ENCODE measurements at regions not wholly inside any gene's neighbourhood (a gene's known extent, or its start where the extent isn't known, plus 50 kb on each side); places are given as distances from the start of the nearest gene placed in this dataset.

- intact Hi-C loops (cut with micrococcal nuclease) = no loop called here
- 80% methylated on average over 4 of the region's 4 CpGs for WGBS (ENCODE audit: insufficient coverage)
- ChIA-PET CTCF (no interaction called here), POLR2A (no interaction called here)
- H4K20me1 ChIP-seq (ENCODE audit: control insufficient read depth, insufficient read depth, low read length, poor library complexity, severe bottlenecking) = no peaks in the 10 kb centered on the region
- no peak overlapping the region for H3K27ac ChIP-seq (ENCODE audit: low read length in 2 of 2)
- Mint-ChIP-seq H3K4me3 (no peak overlapping the region), H3K9me3 (ENCODE audit: insufficient read depth) (peaks cover 4% of the 10 kb centered on the region), H3K27ac (no peak overlapping the region), H3K27me3 (peaks cover 5% of the 10 kb centered on the region), H3K4me1 (no peaks in the 10 kb centered on the region)
- H3K36me3 ChIP-seq (replicated peaks in 1 of 2; ENCODE audit: control extremely low read depth in 1 of 2, control insufficient read depth in 1 of 2, extremely low read depth in 1 of 2, insufficient read depth in 2 of 2, low read length in 1 of 2) = no peaks in the 10 kb centered on the region
- no peak for DNase-seq
- TF ChIP-seq CTCF (IDR thresholded peaks at IDR 0.05) = no peak
- no peak for TF ChIP-seq EZH2 (IDR thresholded peaks at IDR 0.05; ENCODE audit: borderline replicate concordance, insufficient read depth, low read depth, low read length, poor library complexity, severe bottlenecking)
- H3K4me1 ChIP-seq (ENCODE audit: control insufficient read depth in 2 of 2, insufficient read depth in 2 of 2, low read length in 2 of 2) = no peaks in the 10 kb centered on the region
- no peaks in the 10 kb centered on the region for H3K9me3 ChIP-seq (ENCODE audit: control extremely low read depth in 1 of 3, control insufficient read depth in 2 of 3, insufficient read depth in 1 of 3, low read length in 2 of 3)
- no peaks in the 10 kb centered on the region for H3K27me3 ChIP-seq (replicated peaks in 1 of 4; ENCODE audit: control extremely low read depth in 1 of 4, control insufficient read depth in 3 of 4, insufficient read depth in 4 of 4, low read length in 3 of 4)
- no peak for ATAC-seq (ENCODE audit: low read depth)
- H2AFZ ChIP-seq (ENCODE audit: insufficient read depth, low read depth, low read length, poor library complexity, severe bottlenecking) = no peak overlapping the region
- H3K9ac ChIP-seq (ENCODE audit: low read length) = no peak overlapping the region
- H3K79me2 ChIP-seq (ENCODE audit: control insufficient read depth, insufficient read depth, low read length) = no peaks in the 10 kb centered on the region
- H3K4me3 ChIP-seq (ENCODE audit: control extremely low read depth in 1 of 5, extremely low read depth in 1 of 5, insufficient read depth in 1 of 5, low read depth in 2 of 5, low read length in 4 of 5) = no peak overlapping the region
- no peak overlapping the region for H3K4me2 ChIP-seq (replicated peaks; ENCODE audit: low read depth, low read length, poor library complexity, severe bottlenecking)
Measured at GRCh38 chr1:34520111-34520510, 234.7 kb upstream of the GJB5 start.

GRCh38 chr1:34524783-34525182 is 230.1 kb upstream of the GJB5 start:
- H3K27me3 Mint-ChIP-seq = peaks cover 15% of the 10 kb centered on the region
- DNase-seq (no peak), ATAC-seq (ENCODE audit: low read depth) (no peak)
- H3K27ac Mint-ChIP-seq = no peak overlapping the region
- intact Hi-C loops (cut with micrococcal nuclease) = no loop called here
- H3K4me2 ChIP-seq (replicated peaks; ENCODE audit: low read depth, low read length, poor library complexity, severe bottlenecking) = no peak overlapping the region
- H3K9me3 ChIP-seq (ENCODE audit: control extremely low read depth in 1 of 3, control insufficient read depth in 2 of 3, insufficient read depth in 1 of 3, low read length in 2 of 3) = no peaks in the 10 kb centered on the region
- TF ChIP-seq CTCF (IDR thresholded peaks at IDR 0.05) = no peak
- TF ChIP-seq EZH2 (IDR thresholded peaks at IDR 0.05; ENCODE audit: borderline replicate concordance, insufficient read depth, low read depth, low read length, poor library complexity, severe bottlenecking) = no peak
- ChIA-PET CTCF (no interaction called here), POLR2A (no interaction called here)
- H3K4me1 Mint-ChIP-seq = peaks cover 7% of the 10 kb centered on the region
- H2AFZ ChIP-seq (ENCODE audit: insufficient read depth, low read depth, low read length, poor library complexity, severe bottlenecking) = no peak overlapping the region
- H3K9ac ChIP-seq (ENCODE audit: low read length) = no peak overlapping the region
- peaks cover 0 to 7% (median 0%) of the 10 kb centered on the region in 4 experiments for H3K27me3 ChIP-seq (replicated peaks in 1 of 4; ENCODE audit: control extremely low read depth in 1 of 4, control insufficient read depth in 3 of 4, insufficient read depth in 4 of 4, low read length in 3 of 4)
- no peaks in the 10 kb centered on the region for H3K4me1 ChIP-seq (ENCODE audit: control insufficient read depth in 2 of 2, insufficient read depth in 2 of 2, low read length in 2 of 2)
- no peaks in the 10 kb centered on the region for H3K36me3 ChIP-seq (replicated peaks in 1 of 2; ENCODE audit: control extremely low read depth in 1 of 2, control insufficient read depth in 1 of 2, extremely low read depth in 1 of 2, insufficient read depth in 2 of 2, low read length in 1 of 2)
- no peaks in the 10 kb centered on the region for H3K9me3 Mint-ChIP-seq (ENCODE audit: insufficient read depth)
- no peak overlapping the region for H3K4me3 Mint-ChIP-seq
- no peak overlapping the region for H3K4me3 ChIP-seq (ENCODE audit: control extremely low read depth in 1 of 5, extremely low read depth in 1 of 5, insufficient read depth in 1 of 5, low read depth in 2 of 5, low read length in 4 of 5)
- no peaks in the 10 kb centered on the region for H3K79me2 ChIP-seq (ENCODE audit: control insufficient read depth, insufficient read depth, low read length)
- no peak overlapping the region for H3K27ac ChIP-seq (ENCODE audit: low read length in 2 of 2)
- no peaks in the 10 kb centered on the region for H4K20me1 ChIP-seq (ENCODE audit: control insufficient read depth, insufficient read depth, low read length, poor library complexity, severe bottlenecking)

Data from B cell (primary cell).